ENCODE measurements at regions not wholly inside any gene's neighbourhood (a gene's known extent, or its start where the extent isn't known, plus 50 kb on each side); places are given as distances from the start of the nearest gene placed in this dataset.

DNA sequence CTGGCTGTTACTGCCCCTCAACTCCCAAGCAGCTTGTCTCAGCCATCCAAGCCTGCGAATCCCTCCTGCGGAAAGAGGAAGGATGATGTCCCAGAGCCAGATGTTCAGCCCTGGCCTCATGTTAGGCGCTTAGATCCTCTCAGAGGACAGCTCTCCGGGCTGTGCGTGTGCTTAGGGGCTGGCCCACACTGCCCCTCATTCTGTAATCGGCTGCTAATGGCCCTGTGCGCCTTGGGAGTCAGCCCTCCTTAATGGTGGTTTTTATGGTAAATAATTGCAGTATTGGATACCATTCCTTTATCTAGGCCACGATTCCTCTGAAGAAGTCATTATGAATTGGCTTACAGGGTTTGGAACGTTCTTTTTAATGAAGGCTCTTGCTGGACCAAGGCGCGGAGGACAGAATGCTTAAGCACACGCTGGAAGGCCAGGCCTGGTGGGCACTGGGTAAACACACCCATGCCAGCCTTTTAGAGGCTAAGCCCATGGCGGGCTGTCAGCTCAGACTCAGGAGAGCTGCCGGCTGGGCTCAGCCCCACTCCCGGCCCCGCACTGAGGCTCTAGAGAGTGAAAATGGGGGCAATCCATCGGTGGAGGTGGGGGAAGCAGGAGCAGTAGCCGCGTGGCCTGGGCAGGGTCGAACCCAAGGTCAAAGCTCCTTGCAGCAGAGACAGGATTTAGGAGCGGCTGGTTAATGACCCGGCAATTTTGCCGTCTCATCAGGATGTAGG, 1157.5 kb downstream of the BRD1 start:
- DNase-seq (ENCODE audit: extremely low read depth, low read depth): no peak
- no peak for TF ChIP-seq CTCF (IDR thresholded peaks at IDR 0.05; ENCODE audit: low read depth, low read length)

- no peak for TF ChIP-seq CTCF (IDR thresholded peaks at IDR 0.05; ENCODE audit: low read depth, low read length)
- DNase-seq (ENCODE audit: extremely low read depth, low read depth): no peak
Measured at GRCh38 chr22:48669226-48669625, 1158.4 kb downstream of the BRD1 start.

DNA sequence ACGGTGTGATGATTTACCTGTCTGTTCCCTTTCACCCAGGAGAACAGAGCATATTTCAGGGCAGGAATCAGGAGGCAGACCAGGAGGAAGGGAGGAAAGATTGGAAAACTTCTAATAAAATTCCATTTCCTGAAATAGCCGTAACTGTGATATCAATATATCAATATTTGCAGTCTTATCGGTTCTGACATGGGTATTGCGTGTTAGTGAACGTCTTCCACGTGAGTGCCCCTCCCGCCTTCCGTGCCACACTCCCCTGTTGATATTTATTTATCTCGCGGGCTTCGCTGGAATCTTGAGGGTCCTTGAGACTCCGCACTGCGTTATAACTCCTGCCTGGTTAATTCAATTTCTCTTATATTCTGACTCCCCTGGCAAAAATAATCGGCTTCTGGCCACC, 1160.4 kb downstream of the BRD1 start:
- no peak for DNase-seq (ENCODE audit: extremely low read depth, low read depth)
- no peak for TF ChIP-seq CTCF (IDR thresholded peaks at IDR 0.05; ENCODE audit: low read depth, low read length)

- DNase-seq (ENCODE audit: extremely low read depth, low read depth): no peak
- no peak for TF ChIP-seq CTCF (IDR thresholded peaks at IDR 0.05; ENCODE audit: low read depth, low read length)
Measured at GRCh38 chr22:48666620-48667019, 1161.1 kb downstream of the BRD1 start.

- no peak for TF ChIP-seq CTCF (IDR thresholded peaks at IDR 0.05; ENCODE audit: low read depth, low read length)
- no peak for DNase-seq (ENCODE audit: extremely low read depth, low read depth)
Measured at GRCh38 chr22:48665311-48665995, 1162.2 kb downstream of the BRD1 start.

GRCh38 chr22:48664586-48664985, 1163.1 kb downstream of the BRD1 start:
- TF ChIP-seq CTCF (IDR thresholded peaks at IDR 0.05; ENCODE audit: low read depth, low read length): no peak
- no peak for DNase-seq (ENCODE audit: extremely low read depth, low read depth)

DNA sequence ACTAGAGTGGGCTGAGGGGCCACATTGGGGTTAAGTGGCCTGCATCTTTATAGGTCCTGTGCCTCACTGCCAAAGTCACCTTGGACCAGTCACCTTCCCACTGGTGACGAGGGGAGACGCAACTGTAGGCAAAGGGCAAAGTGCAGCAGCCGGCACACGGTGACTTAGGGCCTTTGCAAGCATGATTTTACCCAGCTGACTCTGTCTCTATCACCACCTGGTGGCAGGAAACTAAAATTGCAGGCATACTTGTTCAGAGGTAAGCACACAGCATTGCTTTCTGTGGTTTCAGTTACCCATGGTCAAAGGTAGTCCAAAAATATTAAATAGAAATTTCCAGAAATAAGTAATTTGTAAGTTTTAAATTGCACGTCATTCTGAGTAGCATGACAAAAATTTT, 1164.4 kb downstream of the BRD1 start:
- DNase-seq (ENCODE audit: extremely low read depth, low read depth): no peak
- TF ChIP-seq CTCF (IDR thresholded peaks at IDR 0.05; ENCODE audit: low read depth, low read length): no peak; the same call in 1 of the 2 replicates
